Stimulated activated CD8-positive, alpha-beta memory T cell treated with anti-CD3 and anti-CD28 coated beads, Interleukin-15, amount 100 ng/mL, for 4 hours (primary cell): ENCODE measurements at regions not wholly inside any gene's neighbourhood (a gene's known extent, or its start where the extent isn't known, plus 50 kb on each side); places are given as distances from the start of the nearest gene placed in this dataset.

ENCODE experiments used
- DNase-seq, 2 donors: peaks; one replicate each; pipeline ENCODE4 v3.0.0-alpha.2; 2020; ENCODE audit warnings: low read depth in 2 of 2

- no peak for DNase-seq
These were observed 301.1 kb downstream of the MATN1 start for GRCh38 chr1:30422251-30422650.

GRCh38 chr1:30420519-30421050, 302.8 kb downstream of the MATN1 start:
- no peak for DNase-seq

GRCh38 chr1:30419831-30420230, 303.6 kb downstream of the MATN1 start:
- no peak for DNase-seq

GRCh38 chr1:30418939-30419720, 304.3 kb downstream of the MATN1 start:
- no peak for DNase-seq

- DNase-seq, result no peak
These were observed 305.1 kb downstream of the MATN1 start for GRCh38 chr1:30418061-30418938.

GRCh38 chr1:30417701-30418046, 305.7 kb downstream of the MATN1 start:
- DNase-seq, result no peak

GRCh38 chr1:30417001-30417700, 306.2 kb downstream of the MATN1 start:
- no peak for DNase-seq

GRCh38 chr1:30416221-30416820, 307.1 kb downstream of the MATN1 start:
- DNase-seq, result no peak

GRCh38 chr1:30415171-30415940, 308.0 kb downstream of the MATN1 start:
- no peak for DNase-seq

GRCh38 chr1:30414851-30415165, 308.6 kb downstream of the MATN1 start:
- no peak for DNase-seq

- no peak for DNase-seq
These were observed 309.1 kb downstream of the MATN1 start for GRCh38 chr1:30414086-30414850.

- DNase-seq, result no peak
These were observed 309.8 kb downstream of the MATN1 start for GRCh38 chr1:30413606-30414005.

- no peak for DNase-seq
These were observed 310.3 kb downstream of the MATN1 start for GRCh38 chr1:30413111-30413440.

- DNase-seq, result no peak
These were observed 310.9 kb downstream of the MATN1 start for GRCh38 chr1:30412241-30413110.

- no peak for DNase-seq
These were observed 312.2 kb downstream of the MATN1 start for GRCh38 chr1:30411206-30411605.

GRCh38 chr1:30410153-30410851, 313.1 kb downstream of the MATN1 start:
- DNase-seq, result no peak

GRCh38 chr1:30409476-30410152, 313.8 kb downstream of the MATN1 start:
- no peak for DNase-seq

- no peak for DNase-seq
These were observed 315.4 kb downstream of the MATN1 start for GRCh38 chr1:30407865-30408580.
